IMR-90 (cell line): ENCODE measurements at regions not wholly inside any gene's neighbourhood (a gene's known extent, or its start where the extent isn't known, plus 50 kb on each side); places are given as distances from the start of the nearest gene placed in this dataset.

Source experiments
- ATAC-seq: fragments of 200-7000 bp; cut with Tn5 transposase; 2 replicates; pipeline ENCODE4 v1.9.1; 2020; ENCODE audit warnings: low read depth, mild to moderate bottlenecking, moderate library complexity
- BruUV-seq: library from RNA; stranded (reverse); fragments of 400-500 nt; replicated peaks from 2 replicates; lab custom pipeline; 2021; lab: Mats Ljungman, UMichigan
- CTCF ChIA-PET: fragments of 300-600 bp; formaldehyde crosslinking; extraction: SDS; loops from one replicate; lab custom pipeline; 2021; ENCODE audit warnings: antibody characterized with exemption; lab: Yijun Ruan, JAX
- POLR2A ChIA-PET: fragments of 300-600 bp; sonication (Branson Sonifier 250); formaldehyde crosslinking; loops from one replicate; lab custom pipeline; 2022; ENCODE audit warnings: antibody characterized with exemption; ENCODE audit not compliant: unreplicated experiment; lab: Charles Lee
- DNase-seq: peaks from one replicate; pipeline ENCODE4 v3.0.0; 2013
- H2AFZ ChIP-seq: replicated peaks from 2 replicates; pipeline ENCODE3; 2013; ENCODE audit warnings: low read length, mild to moderate bottlenecking; ENCODE audit not compliant: poor library complexity
- H2AK5ac ChIP-seq: 2 replicates; pipeline ENCODE4 v1.6.1; 2013; ENCODE audit warnings: low read depth, low read length, inconsistent platforms
- H2AK9ac ChIP-seq: replicated peaks from 2 replicates; pipeline ENCODE3; 2013; ENCODE audit warnings: mild to moderate bottlenecking, low read depth, low read length, moderate library complexity; ENCODE audit not compliant: poor library complexity
- H2BK120ac ChIP-seq: 2 replicates; pipeline ENCODE4 v1.6.1; 2013; ENCODE audit warnings: low read depth, low read length, inconsistent platforms
- H2BK15ac ChIP-seq: 3 replicates; pipeline ENCODE4 v1.6.1; 2013; ENCODE audit warnings: low read depth, low read length, inconsistent platforms
- H2BK20ac ChIP-seq: 2 replicates; pipeline ENCODE4 v1.6.1; 2013; ENCODE audit warnings: low read depth, mild to moderate bottlenecking, inconsistent platforms, low read length, moderate library complexity
- H2BK5ac ChIP-seq: 2 replicates; pipeline ENCODE4 v1.6.1; 2013; ENCODE audit warnings: mild to moderate bottlenecking, low read depth, low read length, inconsistent platforms; ENCODE audit not compliant: poor library complexity, severe bottlenecking
- H3K14ac ChIP-seq: replicated peaks from 2 replicates; pipeline ENCODE4 v1.6.1; 2013; ENCODE audit warnings: low read depth, low read length, inconsistent platforms
- H3K18ac ChIP-seq: 2 replicates; pipeline ENCODE4 v1.6.1; 2013; ENCODE audit warnings: low read depth, low read length, control low read depth
- H3K23ac ChIP-seq: 2 replicates; pipeline ENCODE4 v1.6.1; 2013; ENCODE audit warnings: low read depth, low read length, inconsistent platforms
- H3K27ac ChIP-seq: 2 replicates; pipeline ENCODE4 v1.5.1; 2013; ENCODE audit warnings: mild to moderate bottlenecking, control low read depth, low read length; ENCODE audit not compliant: insufficient read depth
- H3K27me3 ChIP-seq: 2 replicates; pipeline ENCODE4 v1.6.1; 2013; ENCODE audit warnings: low read length; ENCODE audit not compliant: control insufficient read depth, insufficient read depth
- H3K36me3 ChIP-seq: 2 replicates; pipeline ENCODE4 v1.6.1; 2013; ENCODE audit warnings: low read length, mixed read lengths; ENCODE audit not compliant: control insufficient read depth, insufficient read depth
- H3K4ac ChIP-seq: 2 replicates; pipeline ENCODE4 v1.6.1; 2013; ENCODE audit warnings: low read depth, low read length, inconsistent platforms
- H3K4me1 ChIP-seq: 2 replicates; pipeline ENCODE4 v1.6.1; 2013; ENCODE audit warnings: low read length, mixed read lengths; ENCODE audit not compliant: control insufficient read depth, insufficient read depth
- H3K4me2 ChIP-seq: 2 replicates; pipeline ENCODE4 v1.6.1; 2013; ENCODE audit warnings: low read depth, mild to moderate bottlenecking, control low read depth, low read length, moderate library complexity
- H3K4me3 ChIP-seq: 2 replicates; pipeline ENCODE4 v1.5.1; 2013; ENCODE audit warnings: low read depth, mild to moderate bottlenecking, control low read depth, low read length, moderate library complexity; ENCODE audit not compliant: insufficient read depth
- H3K56ac ChIP-seq: 2 replicates; pipeline ENCODE4 v1.6.1; 2013; ENCODE audit warnings: low read length, inconsistent platforms; ENCODE audit not compliant: insufficient read depth; ENCODE audit errors: extremely low read depth
- H3K79me1 ChIP-seq, 2 experiments: 2 replicates each; pipeline ENCODE4 v1.6.1; 2013; ENCODE audit warnings: low read length in 2 of 2, inconsistent platforms in 1 of 2, low read depth in 1 of 2
- H3K9ac ChIP-seq: 2 replicates; pipeline ENCODE4 v1.6.1; 2013; ENCODE audit warnings: low read depth, low read length, control low read depth
- H3K9me1 ChIP-seq: 2 replicates; pipeline ENCODE4 v1.6.1; 2013; ENCODE audit warnings: low read length, inconsistent platforms; ENCODE audit not compliant: insufficient read depth
- H3K9me3 ChIP-seq: 2 replicates; pipeline ENCODE4 v1.6.1; 2013; ENCODE audit warnings: low read length; ENCODE audit not compliant: control insufficient read depth, insufficient read depth
- H4K20me1 ChIP-seq: 2 replicates; pipeline ENCODE4 v1.6.1; 2013; ENCODE audit warnings: low read length, inconsistent platforms; ENCODE audit not compliant: insufficient read depth
- H4K5ac ChIP-seq: 2 replicates; pipeline ENCODE4 v1.6.1; 2013; ENCODE audit warnings: mild to moderate bottlenecking, low read depth, low read length, control low read depth
- H4K8ac ChIP-seq, 2 experiments: 2 replicates each; pipeline ENCODE4 v1.6.1; 2013; ENCODE audit warnings: low read depth in 2 of 2, low read length in 2 of 2, control low read depth in 1 of 2, inconsistent platforms in 1 of 2
- H4K91ac ChIP-seq: 2 replicates; pipeline ENCODE4 v1.6.1; 2013; ENCODE audit warnings: low read depth, low read length, inconsistent platforms; ENCODE audit not compliant: insufficient read depth
- BHLHE40 ChIP-seq: fragments of 150-350 bp; IDR thresholded peaks from 2 replicates; pipeline ENCODE4 v1.6.1; 2016; ENCODE audit warnings: mild to moderate bottlenecking, low read depth, low read length
- CEBPB ChIP-seq: IDR thresholded peaks from 2 replicates; pipeline ENCODE4 v1.6.1; 2012; ENCODE audit warnings: low read depth, low read length, improper control_type of control experiment
- FOS ChIP-seq: fragments of 150-350 bp; IDR thresholded peaks from 2 replicates; pipeline ENCODE4 v1.6.1; 2016; ENCODE audit warnings: low read depth, low read length
- MAFK ChIP-seq: IDR thresholded peaks from 2 replicates; pipeline ENCODE4 v1.6.1; 2012; ENCODE audit warnings: low read depth, low read length, improper control_type of control experiment
- MAZ ChIP-seq: IDR thresholded peaks from 2 replicates; pipeline ENCODE4 v1.6.1; 2012; ENCODE audit warnings: low read depth, mild to moderate bottlenecking, low read length, improper control_type of control experiment, moderate library complexity, borderline replicate concordance
- MXI1 ChIP-seq: IDR thresholded peaks from 2 replicates; pipeline ENCODE4 v1.6.1; 2012; ENCODE audit warnings: low read depth, mild to moderate bottlenecking, low read length, moderate library complexity, borderline replicate concordance
- RCOR1 ChIP-seq: IDR thresholded peaks from 2 replicates; pipeline ENCODE4 v1.6.1; 2012; ENCODE audit warnings: mild to moderate bottlenecking, low read length, improper control_type of control experiment; ENCODE audit not compliant: insufficient replicate concordance
- RFX5 ChIP-seq: IDR thresholded peaks from 2 replicates; pipeline ENCODE4 v1.8.0; 2012; ENCODE audit warnings: low read depth, mild to moderate bottlenecking, low read length, moderate library complexity
- SMC3 ChIP-seq: fragments of 150-350 bp; IDR thresholded peaks from 2 replicates; pipeline ENCODE4 v1.6.1; 2016; ENCODE audit warnings: low read depth, mild to moderate bottlenecking, antibody characterized with exemption, low read length, moderate library complexity
- WGBS, 2 experiments: methylation state at CpG; one replicate each; pipeline versions ENCODE4 v1.1.5 to v1.1.7; 2013; ENCODE audit warnings: missing lambda C conversion rate in 2 of 2; ENCODE audit not compliant: insufficient read length in 1 of 2; ENCODE audit errors: extremely low coverage in 2 of 2; 5-methylcytosine and 5-hydroxymethylcytosine counted together
- dilution Hi-C: fragments of 300-500 bp; cut with HindIII; formaldehyde crosslinking; loops from one replicate; pipeline ENCODE4 v1.14.3; 2018; ENCODE audit warnings: low sequenced_read_pairs; ENCODE audit not compliant: unreplicated experiment
- in situ Hi-C: fragments of 300-500 bp; cut with MboI; formaldehyde crosslinking; loops from 3 replicates; pipeline ENCODE4 v1.14.3; 2019; ENCODE audit warnings: low sequenced_read_pairs, inconsistent platforms, mixed read lengths
- intact Hi-C: fragments of 100-400 bp; cut with micrococcal nuclease; formaldehyde crosslinking; loops from 2 replicates; pipeline ENCODE4 v1.10.0; 2022
- TF ChIP-seq, protein P1 (sequence below): conservative IDR thresholded peaks from 2 replicates; pipeline ENCODE4 v1.5.1; 2012; ENCODE audit warnings: mild to moderate bottlenecking, low read depth, low read length, improper control_type of control experiment
- TF ChIP-seq, protein P2 (sequence below): fragments of 150-350 bp; IDR thresholded peaks from 2 replicates; pipeline ENCODE4 v1.6.1; 2016; ENCODE audit warnings: low read depth, mild to moderate bottlenecking, low read length, moderate library complexity, borderline replicate concordance
- TF ChIP-seq, protein P3 (sequence below): fragments of 150-350 bp; IDR thresholded peaks from 2 replicates; pipeline ENCODE4 v1.6.1; 2017; ENCODE audit warnings: mild to moderate bottlenecking, antibody characterized with exemption, low read length, low read depth

DNA sequence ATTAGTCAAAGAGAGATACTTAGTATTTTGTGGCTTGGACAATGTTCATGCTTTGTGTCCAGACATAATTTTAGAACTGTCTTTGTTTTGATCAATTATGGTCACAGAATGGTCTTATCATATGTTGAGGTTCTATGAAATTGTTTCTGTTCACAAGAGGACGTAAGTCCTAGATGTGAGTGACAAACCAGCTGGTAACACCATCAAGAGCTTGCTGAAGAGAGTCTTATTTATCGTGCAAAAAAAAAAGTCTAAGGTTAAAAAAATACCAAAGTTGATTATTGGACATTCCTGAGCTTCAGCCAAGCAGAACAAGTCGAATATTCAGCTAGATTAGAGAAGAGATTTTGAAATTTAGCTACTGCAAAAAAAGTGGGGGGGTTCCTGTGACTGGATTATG is 495.9 kb upstream of the NAALADL2 start:
- DNase-seq (no peak), ATAC-seq (no peak)
- H3K36me3 ChIP-seq = no peaks in the 10 kb centered on the region
- no peak overlapping the region for H3K23ac ChIP-seq
- no peak overlapping the region for H4K5ac ChIP-seq
- CTCF ChIA-PET = interaction anchor here (0.5 to 0.6 kb wide), 3 partner anchors 183 to 913 kb away, joined by 3 to 7 read pairs (median 4); no protein-coding TSS in a partner anchor
- H2AFZ ChIP-seq = no peak overlapping the region
- no peak overlapping the region for H3K4ac ChIP-seq
- H3K4me3 ChIP-seq = no peak overlapping the region
- in situ Hi-C loops = no loop called here
- TF ChIP-seq MAFK (no peak), MXI1 (no peak), RFX5 (no peak), RCOR1 (no peak), BHLHE40 (no peak), SMC3 (no peak), FOS (no peak), MAZ (no peak), CEBPB (no peak)
- TF ChIP-seq, protein P1, sequence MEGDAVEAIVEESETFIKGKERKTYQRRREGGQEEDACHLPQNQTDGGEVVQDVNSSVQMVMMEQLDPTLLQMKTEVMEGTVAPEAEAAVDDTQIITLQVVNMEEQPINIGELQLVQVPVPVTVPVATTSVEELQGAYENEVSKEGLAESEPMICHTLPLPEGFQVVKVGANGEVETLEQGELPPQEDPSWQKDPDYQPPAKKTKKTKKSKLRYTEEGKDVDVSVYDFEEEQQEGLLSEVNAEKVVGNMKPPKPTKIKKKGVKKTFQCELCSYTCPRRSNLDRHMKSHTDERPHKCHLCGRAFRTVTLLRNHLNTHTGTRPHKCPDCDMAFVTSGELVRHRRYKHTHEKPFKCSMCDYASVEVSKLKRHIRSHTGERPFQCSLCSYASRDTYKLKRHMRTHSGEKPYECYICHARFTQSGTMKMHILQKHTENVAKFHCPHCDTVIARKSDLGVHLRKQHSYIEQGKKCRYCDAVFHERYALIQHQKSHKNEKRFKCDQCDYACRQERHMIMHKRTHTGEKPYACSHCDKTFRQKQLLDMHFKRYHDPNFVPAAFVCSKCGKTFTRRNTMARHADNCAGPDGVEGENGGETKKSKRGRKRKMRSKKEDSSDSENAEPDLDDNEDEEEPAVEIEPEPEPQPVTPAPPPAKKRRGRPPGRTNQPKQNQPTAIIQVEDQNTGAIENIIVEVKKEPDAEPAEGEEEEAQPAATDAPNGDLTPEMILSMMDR = no peak
- TF ChIP-seq, protein P2, sequence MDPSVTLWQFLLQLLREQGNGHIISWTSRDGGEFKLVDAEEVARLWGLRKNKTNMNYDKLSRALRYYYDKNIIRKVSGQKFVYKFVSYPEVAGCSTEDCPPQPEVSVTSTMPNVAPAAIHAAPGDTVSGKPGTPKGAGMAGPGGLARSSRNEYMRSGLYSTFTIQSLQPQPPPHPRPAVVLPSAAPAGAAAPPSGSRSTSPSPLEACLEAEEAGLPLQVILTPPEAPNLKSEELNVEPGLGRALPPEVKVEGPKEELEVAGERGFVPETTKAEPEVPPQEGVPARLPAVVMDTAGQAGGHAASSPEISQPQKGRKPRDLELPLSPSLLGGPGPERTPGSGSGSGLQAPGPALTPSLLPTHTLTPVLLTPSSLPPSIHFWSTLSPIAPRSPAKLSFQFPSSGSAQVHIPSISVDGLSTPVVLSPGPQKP = no peak
- TF ChIP-seq, protein P3, sequence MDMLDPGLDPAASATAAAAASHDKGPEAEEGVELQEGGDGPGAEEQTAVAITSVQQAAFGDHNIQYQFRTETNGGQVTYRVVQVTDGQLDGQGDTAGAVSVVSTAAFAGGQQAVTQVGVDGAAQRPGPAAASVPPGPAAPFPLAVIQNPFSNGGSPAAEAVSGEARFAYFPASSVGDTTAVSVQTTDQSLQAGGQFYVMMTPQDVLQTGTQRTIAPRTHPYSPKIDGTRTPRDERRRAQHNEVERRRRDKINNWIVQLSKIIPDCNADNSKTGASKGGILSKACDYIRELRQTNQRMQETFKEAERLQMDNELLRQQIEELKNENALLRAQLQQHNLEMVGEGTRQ = no peak
- no peak overlapping the region for H2BK120ac ChIP-seq
- no peak overlapping the region for H3K9ac ChIP-seq
- H3K4me1 ChIP-seq = no peaks in the 10 kb centered on the region
- no peaks in the 10 kb centered on the region for H3K9me1 ChIP-seq
- no peak overlapping the region for H2AK9ac ChIP-seq
- no peak overlapping the region for H4K8ac ChIP-seq
- dilution Hi-C loops = no loop called here
- H3K4me2 ChIP-seq = no peak overlapping the region
- POLR2A ChIA-PET = no interaction called here
- no peak overlapping the region for H4K91ac ChIP-seq
- no peaks in the 10 kb centered on the region for H4K20me1 ChIP-seq
- H2BK20ac ChIP-seq = no peak overlapping the region
- no peak overlapping the region for H2BK5ac ChIP-seq
- no peak overlapping the region for H3K18ac ChIP-seq
- H3K79me1 ChIP-seq = no peaks in the 10 kb centered on the region
- no peak overlapping the region for H3K27ac ChIP-seq
- WGBS, 2 experiments = 56% methylated on average over 1 of the region's 3 CpGs; no CpG with 5 or more reads in 1 of the 2 experiments
- no peaks in the 10 kb centered on the region for H3K27me3 ChIP-seq
- H3K56ac ChIP-seq = no peak overlapping the region
- intact Hi-C loops = no loop called here
- no peak overlapping the region for H2BK15ac ChIP-seq
- no TSS peak for BruUV-seq
- H3K14ac ChIP-seq = no peak overlapping the region
- H3K9me3 ChIP-seq = no peaks in the 10 kb centered on the region
- no peak overlapping the region for H2AK5ac ChIP-seq
